HG03064 (cell line): ENCODE measurements at regions not wholly inside any gene's neighbourhood (a gene's known extent, or its start where the extent isn't known, plus 50 kb on each side); places are given as distances from the start of the nearest gene placed in this dataset.
"Not testable (repeated sequence)": the region's sequence is repeated elsewhere in the genome, so short reads cannot be mapped to it uniquely, and the experiment has no call there.

Experiments
- ATAC-seq: cut with Tn5 transposase; IDR thresholded peaks from one replicate; pipeline ENCODE4 v1.9.1; 2021; ENCODE audit warnings: low read depth; ENCODE audit not compliant: unreplicated experiment

DNA sequence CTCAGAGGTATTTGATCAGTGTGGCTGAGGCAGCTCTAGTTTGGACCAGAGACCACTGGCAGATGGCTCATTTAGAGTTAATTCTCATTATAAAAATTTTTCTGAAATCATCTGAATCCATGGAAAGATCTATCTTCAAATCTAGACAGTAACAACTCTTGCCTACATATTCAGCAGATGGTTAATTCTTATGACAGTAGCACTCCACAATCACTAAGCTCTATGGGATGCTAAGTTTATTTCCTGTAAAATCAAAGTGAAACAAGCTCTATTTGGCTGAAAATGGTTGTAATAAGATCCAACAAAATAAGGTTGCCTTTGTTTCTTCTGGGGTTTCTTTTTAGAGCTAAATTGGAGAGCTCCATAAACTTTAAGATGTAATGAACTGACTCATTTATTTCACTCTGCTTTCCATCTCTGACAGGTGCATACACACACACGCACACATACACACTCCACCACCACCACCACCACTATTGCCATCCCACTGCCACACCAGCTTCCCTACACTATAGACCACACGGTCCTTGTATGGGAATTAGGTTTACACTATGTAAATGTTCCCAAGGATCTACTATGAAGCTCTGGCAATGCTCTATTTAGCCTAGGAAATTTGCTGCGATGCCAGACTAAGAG lies 293.1 kb downstream of the RPAP3 start:
- no peak for ATAC-seq

DNA sequence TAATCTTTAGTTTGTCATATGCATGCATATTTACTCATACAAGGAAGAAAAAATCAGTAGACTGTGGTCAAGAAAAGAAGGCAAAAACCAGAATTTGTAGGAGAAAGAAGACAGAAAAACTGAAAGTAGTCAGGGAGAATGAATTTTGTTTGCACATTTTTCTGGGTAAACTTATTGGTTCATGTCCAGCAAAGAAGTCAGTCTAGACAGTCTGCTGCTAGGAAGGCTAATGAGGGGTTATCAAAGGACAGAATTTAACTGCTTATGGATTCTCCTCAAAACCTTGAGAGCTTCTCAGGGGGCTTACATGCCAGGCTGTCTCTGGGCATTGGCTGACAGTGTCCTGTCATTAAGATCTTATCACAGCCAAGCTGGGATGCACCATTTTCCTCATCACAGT lies 293.9 kb downstream of the RPAP3 start:
- ATAC-seq = no peak

GRCh38 chr12:47410862-47411261 lies 295.0 kb downstream of the RPAP3 start:
- ATAC-seq = no peak

- ATAC-seq = no peak
Observed at GRCh38 chr12:47410383-47410782, 295.4 kb downstream of the RPAP3 start.

- no peak for ATAC-seq
Observed at GRCh38 chr12:47409310-47409987, 296.4 kb downstream of the RPAP3 start.

GRCh38 chr12:47408171-47408871 lies 297.5 kb downstream of the RPAP3 start:
- ATAC-seq = peak; percentile 98

DNA sequence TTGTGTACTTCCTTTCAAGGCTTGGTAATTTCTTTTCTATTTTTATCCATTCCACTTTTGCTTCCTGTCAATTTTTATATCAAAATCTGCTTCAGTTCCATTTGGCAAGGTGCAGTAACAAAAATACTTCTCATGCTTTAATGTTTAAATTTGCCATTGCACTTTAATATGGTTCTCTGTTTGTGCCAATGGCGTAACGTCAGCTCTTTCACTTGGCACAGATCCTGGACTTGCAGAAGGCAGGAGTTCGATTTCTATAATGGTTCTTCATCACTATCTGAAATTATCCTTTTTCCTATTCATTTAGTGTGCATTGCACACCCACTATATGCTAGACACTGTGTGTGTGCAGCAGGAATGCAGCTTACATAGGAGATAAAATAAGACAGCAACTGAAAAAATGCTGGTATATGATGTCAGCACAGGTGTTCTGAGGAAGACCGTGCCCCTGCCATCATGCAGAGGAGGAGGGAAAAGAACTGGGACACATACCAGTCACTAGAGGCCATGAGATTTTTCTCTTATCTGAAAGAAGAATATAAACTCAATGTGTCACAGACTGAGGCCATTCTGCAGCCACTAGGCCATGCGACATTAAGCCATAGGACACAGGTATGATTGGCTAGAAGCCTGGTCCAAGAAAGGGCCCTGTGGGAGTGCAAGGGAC lies 298.2 kb downstream of the RPAP3 start:
- ATAC-seq = no peak

DNA sequence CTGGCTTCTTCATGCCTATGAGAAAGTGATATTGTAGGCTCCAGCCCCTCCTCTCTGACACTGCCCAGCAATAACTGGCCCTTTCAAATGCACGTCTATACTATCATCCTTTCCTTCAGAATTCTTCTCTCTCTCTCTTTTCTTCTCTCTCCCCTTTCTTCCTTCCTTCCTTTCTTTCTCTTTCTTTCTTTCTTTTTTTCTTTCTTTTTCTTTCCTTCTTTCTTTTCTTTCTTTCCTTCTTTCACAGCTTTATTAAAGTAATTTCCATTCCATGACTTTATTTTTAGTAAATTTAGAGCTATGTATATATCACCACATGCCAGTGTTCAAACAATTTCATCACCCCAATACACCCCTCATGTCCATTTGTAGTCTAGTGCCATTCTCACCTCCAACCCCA lies 302.1 kb downstream of the RPAP3 start:
- ATAC-seq = no peak

DNA sequence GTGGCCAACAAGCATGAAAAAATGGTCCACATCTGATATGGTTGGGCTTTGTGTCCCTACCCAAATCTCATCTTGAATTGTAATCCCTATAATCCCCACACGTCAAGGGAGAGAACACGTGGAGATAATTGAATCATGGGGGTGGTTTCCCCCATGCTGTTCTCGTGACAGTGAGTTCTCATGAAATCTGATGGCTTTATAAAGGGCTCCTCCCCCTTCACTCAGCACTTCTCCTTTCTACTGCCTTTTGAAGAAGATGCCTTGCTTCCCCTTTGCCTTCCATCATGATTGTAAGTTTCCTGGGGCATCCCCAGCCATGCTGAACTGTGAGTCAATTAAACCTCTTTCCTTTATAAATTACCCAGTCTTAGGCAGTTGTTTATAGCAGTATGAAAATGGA lies 304.6 kb downstream of the RPAP3 start:
- not testable (repeated sequence) for ATAC-seq

GRCh38 chr12:47400266-47400665 lies 305.6 kb downstream of the RPAP3 start:
- no peak for ATAC-seq

DNA sequence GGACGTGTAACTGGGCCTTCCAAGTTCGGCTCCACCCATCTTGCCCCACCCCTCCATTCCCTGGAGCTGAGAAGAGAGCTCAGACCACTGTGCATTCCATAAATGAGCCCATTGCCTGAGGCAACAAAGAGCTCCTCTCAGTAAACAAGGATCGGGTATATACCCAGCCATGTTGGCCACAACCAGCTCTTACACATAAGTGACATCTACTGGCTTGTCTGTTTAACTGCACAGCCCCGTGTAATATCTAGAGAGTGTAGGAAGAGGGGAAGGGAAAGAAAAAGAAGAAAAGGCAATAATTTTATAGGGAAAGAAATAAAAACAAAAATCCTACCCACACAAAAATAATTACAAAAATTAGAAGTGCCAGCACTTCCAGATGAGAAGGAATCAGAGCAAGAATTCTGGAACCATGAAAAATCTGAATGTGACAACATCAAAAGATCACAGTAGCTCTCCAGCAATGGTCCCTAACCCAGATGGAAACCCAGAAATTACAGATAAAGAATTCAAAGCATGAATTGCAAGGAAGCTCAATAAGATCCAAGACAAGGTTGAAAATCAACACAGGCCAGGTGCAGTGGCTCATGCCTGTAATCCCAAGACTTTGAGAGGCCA lies 308.1 kb downstream of the RPAP3 start:
- ATAC-seq = no peak

DNA sequence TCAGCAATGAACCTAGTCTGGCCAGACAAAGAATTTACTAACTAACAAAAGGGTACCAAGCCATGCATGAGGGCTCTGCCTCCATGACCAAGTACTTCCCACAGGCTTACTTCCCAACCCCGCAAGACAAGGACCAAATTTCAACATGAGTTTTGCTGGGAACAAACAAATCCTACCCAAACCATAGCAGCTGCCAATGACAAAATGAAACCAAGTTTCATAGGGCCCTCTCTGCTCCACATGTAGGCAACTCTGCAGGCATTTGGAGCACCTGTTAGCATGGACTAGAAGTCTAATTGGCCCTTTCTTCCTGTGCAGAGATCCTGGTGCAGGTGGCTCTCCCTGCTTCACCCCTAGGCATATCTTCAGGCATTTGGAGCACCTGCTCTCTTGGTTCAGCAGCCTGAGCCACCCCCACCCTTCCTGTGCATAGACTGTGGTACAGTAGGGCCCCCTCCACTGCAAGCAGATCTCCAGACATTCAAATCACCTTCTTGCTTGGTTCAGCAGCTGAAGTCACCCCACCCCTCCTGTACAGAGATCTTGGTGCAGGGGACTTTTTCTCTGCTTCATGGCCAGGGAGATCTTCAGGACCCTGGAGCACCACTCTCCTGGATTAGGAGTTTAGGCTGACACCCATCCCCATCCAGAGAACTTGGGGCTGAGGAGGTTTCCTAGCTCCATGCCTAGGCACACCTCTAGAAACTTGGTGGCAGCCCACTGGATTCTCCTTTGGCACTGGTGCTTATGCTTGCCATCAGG lies 308.7 kb downstream of the RPAP3 start:
- ATAC-seq = no peak

DNA sequence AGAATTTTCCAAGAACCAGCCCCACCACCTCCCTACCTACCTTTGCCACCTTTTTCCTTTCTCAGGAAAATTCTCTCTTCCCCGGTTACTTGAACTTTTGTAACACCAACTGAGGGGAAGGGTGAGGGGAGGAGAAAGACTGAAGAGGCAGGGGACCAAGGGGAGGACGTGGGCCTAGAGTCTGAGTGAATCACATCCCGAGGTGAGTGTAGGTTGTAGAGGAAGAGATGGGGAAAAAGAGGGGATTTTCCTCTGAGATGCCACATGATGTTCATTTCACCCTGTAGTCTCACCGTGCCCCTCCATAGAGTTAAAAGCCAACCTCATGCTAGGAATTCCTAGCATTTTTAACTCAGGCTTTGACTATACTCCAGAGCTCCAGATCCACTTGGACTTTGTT lies 311.8 kb downstream of the RPAP3 start:
- ATAC-seq = no peak

- ATAC-seq = no peak
Observed at GRCh38 chr12:47393403-47393790, 312.4 kb downstream of the RPAP3 start.

DNA sequence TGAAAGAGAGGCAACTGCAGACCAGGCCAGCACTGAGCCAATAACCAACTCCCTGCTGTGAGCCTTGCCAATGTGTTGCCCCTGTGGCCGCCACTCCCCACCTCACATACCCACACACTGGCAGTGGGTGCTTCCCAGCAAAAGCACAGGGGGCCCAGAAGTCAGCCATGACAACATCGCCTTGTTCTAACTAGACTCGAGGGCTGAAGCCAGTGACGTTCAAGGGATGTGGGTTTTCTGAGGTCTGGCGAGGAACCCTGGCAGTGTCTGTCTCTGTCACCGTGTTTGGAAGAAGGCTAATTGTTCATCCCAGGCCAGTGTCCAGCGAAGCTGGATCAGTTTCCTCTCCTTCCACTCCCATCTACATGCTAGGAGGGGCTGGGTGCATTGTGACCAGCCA lies 311.8 kb upstream of the AMIGO2 start:
- ATAC-seq = no peak

DNA sequence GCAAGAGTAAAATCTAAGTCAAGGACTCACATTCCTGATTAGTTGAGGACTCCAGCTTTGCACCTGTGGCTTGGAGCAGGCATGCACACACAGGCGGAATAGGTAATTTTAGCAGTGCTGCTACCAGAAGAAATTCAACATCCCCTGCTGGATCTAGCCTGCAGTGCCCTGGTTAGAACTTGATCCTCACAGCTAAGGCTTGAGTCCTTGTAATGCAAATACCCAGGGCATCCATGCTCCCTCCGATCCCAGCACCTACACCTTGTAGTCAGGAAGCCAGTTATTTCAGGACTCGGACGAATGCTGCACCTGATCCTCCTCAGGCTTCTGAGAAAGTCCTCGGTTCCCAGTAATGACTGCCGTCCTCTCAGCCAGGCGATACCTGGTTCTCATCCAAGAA lies 309.0 kb upstream of the AMIGO2 start:
- no peak for ATAC-seq

- ATAC-seq = no peak
Observed at GRCh38 chr12:47387994-47388393, 308.2 kb upstream of the AMIGO2 start.

DNA sequence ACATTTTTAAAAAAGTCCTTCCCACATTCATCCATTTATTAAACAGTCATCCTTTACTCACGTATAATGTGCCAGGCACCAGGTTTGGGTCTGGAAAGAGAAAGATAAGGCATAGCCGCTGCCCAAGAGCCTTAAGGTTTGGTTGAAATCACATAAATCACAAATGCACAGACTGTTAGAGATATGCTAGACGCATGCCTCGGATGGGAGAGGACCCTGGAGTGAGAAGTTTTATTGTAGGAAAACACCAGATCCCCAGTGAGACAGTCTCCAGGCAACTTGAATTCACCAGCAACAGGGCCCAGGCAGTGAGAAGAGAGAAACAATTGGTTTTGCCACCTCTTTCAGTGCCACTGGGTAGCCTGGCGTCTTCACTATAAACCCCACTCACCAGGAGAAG lies 305.9 kb upstream of the AMIGO2 start:
- ATAC-seq = no peak

GRCh38 chr12:47383942-47384341 lies 304.2 kb upstream of the AMIGO2 start:
- no peak for ATAC-seq

DNA sequence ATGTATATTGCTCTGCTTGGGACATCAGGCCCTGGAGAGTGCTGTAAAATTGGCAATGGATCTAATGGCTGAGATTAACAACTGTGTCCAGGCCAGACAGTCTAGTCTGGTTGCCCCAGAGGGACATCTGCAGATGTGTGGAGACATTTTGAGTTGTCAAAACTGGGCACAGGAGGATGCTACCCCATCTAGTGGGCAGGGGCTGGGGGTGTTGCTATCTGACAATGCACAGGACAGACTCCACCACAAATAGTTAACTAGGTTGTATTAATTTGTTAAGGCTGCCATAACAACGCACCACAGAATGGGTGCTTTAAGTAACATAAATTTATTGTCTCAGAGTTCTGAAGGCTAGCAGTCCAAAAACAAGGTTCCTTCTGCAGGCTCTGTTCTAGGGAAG lies 302.5 kb upstream of the AMIGO2 start:
- ATAC-seq = no peak
